Upper lobe of left lung (tissue), 4 donors: ENCODE measurements at regions not wholly inside any gene's neighbourhood (a gene's known extent, or its start where the extent isn't known, plus 50 kb on each side); places are given as distances from the start of the nearest gene placed in this dataset.

Experiments used
- POLR2AphosphoS5 ChIP-seq, 2 donors: sonication (generic); formaldehyde crosslinking; IDR thresholded peaks; one replicate each; pipeline ENCODE4 v1.5.1; 2017; ENCODE audit warnings: antibody characterized with exemption in 2 of 2
- TF ChIP-seq, protein P1 (sequence below), 6 experiments: fragments of 450-650 bp in 4 of 6; fragments of 200-600 bp in 2 of 6; sonication (generic) in 2 of 6; IDR thresholded peaks; one replicate each; pipeline ENCODE4 v1.5.1; 2016 to 2019; ENCODE audit warnings: antibody characterized with exemption in 6 of 6

DNA sequence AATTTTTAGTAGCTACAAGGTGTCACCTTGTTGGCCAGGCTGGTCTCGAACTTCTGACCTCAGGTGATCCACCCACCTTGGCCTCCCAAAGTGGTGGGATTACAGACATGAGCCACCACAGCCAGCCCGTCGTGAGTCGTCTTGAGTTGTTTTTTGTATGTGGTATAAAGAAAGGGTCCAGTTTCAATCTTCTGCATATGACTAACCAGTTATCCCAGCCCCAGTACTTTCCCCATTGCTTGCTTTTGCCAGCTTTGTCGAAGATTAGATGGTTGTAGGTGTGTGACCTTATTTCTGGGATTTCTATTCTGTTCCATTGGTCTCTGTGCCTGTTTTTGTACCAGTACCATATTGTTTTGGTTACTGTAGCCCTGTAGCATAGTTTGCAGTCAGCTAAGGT, 105.9 kb downstream of the OR13H1 start:
- no peak for TF ChIP-seq POLR2AphosphoS5 (IDR thresholded peaks at IDR 0.05)
- TF ChIP-seq, protein P1, sequence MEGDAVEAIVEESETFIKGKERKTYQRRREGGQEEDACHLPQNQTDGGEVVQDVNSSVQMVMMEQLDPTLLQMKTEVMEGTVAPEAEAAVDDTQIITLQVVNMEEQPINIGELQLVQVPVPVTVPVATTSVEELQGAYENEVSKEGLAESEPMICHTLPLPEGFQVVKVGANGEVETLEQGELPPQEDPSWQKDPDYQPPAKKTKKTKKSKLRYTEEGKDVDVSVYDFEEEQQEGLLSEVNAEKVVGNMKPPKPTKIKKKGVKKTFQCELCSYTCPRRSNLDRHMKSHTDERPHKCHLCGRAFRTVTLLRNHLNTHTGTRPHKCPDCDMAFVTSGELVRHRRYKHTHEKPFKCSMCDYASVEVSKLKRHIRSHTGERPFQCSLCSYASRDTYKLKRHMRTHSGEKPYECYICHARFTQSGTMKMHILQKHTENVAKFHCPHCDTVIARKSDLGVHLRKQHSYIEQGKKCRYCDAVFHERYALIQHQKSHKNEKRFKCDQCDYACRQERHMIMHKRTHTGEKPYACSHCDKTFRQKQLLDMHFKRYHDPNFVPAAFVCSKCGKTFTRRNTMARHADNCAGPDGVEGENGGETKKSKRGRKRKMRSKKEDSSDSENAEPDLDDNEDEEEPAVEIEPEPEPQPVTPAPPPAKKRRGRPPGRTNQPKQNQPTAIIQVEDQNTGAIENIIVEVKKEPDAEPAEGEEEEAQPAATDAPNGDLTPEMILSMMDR (IDR thresholded peaks at IDR 0.05), result no peak
